ENCODE measurements at regions not wholly inside any gene's neighbourhood (a gene's known extent, or its start where the extent isn't known, plus 50 kb on each side); places are given as distances from the start of the nearest gene placed in this dataset.
"Not testable (repeated sequence)": the region's sequence is repeated elsewhere in the genome, so short reads cannot be mapped to it uniquely, and the experiment has no call there.

DNA sequence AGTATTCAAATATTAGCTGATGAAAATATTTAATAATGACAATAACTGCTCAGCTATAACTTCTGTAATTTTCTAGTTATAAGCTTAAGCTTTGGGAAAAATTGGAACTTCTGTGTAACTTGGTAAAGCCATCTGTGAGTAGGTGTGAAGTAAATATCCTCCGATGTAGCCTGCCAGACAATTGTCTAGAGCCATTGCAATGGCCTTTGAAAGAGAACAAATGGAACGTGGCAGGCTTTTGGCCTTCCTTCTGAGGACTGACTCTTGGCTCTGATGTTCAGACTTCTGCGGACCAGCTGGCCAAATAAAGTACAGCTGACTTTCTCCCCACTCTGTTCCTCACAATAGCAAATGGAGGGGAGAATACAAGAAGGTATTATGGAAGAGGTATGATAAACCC, 203.4 kb upstream of the NMUR2 start:
- DNase-seq (ENCODE audit: low spot score): no peak

DNA sequence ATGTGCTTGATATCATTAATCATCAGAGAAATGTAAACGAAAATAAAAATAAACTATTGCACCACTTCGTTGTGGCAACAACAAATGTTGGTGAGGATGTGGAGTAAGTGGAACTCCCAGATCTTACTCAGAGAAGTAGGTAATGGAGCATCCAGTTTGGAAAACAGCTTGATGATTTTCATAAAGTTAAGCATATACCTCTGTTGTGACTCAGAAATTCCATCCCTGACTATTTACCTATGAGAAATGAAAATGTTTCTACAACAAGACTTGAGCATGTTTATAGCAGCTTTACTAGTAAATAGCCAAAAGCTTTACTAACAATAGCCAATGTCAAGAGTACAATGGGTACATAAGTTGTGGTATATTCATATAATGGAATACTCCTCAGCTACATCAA, 214.7 kb upstream of the NMUR2 start:
- no peak for DNase-seq (ENCODE audit: low spot score)

DNA sequence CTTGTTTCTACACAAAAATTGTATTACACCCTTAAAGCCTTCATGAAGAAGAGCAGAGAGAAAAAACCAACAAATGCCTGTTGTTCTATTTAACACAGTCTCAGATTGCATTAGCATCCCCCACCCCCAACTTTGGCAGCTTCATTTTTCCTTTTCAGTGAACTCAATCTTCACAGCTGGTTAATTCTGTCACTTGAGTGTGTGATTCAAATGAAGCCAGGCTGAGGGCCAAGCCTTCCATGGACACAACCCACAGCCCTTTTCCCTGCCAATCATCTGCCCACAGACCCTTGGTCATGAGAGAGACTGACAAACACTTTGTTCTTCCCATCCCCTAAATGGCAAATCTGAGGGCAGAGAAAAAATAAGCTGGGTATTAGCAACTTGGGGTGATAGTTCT, 217.5 kb upstream of the NMUR2 start:
- no peak for DNase-seq (ENCODE audit: low spot score)

DNA sequence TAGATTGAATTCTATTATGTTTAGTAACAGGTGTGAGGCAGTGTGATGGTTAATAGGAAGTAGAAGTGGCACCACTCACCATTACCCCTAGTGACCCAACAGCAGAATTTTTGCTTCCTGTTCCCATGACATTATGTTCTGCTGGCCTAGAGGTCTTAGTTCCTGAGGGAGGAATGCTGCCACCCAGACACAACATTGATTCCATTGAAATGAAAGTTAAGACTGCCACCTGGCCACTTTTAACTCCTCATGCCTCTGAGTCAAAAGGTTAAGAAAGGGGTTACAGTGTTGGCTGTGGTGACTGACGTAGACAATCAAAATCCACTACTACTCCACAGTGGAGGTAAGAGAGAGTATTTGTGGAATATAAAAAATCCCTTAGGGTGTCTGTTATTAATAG, 218.9 kb upstream of the NMUR2 start:
- DNase-seq (ENCODE audit: low spot score): no peak

DNA sequence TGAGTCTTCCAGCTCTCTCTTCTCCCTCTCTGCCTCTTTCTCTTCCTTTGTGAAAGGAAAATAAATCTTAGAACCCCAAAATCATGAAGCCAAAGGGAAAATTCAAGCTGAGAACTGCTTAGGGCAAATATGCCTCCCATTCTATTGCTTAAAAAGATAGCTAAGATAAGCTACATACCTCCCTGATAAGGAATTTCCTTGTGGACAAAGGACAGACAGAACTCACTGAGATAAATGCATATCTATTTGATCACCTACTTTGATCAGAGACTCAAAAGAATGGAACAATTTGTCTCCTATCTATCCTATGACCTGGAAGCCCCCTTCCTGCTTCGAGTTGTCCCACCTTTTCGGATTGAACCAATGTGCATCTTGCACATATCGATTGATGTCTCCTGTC, 220.6 kb upstream of the NMUR2 start:
- no peak for DNase-seq (ENCODE audit: low spot score)

DNA sequence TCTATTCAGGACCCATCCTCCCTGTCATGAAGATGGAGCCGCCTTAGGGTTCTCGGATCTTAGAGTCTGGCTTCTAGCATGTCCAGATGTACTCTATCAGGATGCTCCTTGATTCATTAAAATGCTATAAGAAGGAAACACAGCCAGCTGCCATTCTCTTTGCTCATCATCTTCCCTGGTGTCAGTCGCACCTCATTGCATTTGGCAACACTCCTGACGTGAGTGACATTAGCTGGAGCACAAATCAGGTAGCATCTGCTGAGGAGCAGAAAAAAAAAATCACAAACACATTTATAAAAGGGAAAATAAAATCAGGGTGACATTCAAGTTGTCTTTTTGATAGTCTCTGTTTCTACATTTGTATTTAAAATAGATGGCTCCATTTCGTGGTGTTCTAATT, 226.1 kb upstream of the NMUR2 start:
- DNase-seq (ENCODE audit: low spot score): no peak

DNA sequence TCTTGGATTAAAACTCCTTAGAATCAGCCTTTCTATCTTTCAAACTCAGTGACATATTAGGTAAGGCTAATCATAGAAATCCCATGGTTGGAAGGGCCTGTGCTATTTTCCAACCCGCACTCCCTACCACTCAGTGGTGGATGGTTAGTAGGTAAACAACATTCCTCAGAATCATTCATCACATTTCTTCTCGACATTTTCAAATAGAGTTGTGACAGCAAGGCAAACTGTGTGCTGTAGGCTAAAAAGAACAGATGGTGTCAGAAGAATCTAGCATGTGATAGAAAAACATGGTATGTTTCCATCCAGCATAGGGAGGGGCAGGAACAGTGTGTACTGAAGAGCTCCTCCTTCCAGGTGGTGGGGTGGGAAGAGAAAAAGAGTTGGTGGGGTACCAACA, 227.3 kb upstream of the NMUR2 start:
- DNase-seq (ENCODE audit: low spot score): no peak

DNA sequence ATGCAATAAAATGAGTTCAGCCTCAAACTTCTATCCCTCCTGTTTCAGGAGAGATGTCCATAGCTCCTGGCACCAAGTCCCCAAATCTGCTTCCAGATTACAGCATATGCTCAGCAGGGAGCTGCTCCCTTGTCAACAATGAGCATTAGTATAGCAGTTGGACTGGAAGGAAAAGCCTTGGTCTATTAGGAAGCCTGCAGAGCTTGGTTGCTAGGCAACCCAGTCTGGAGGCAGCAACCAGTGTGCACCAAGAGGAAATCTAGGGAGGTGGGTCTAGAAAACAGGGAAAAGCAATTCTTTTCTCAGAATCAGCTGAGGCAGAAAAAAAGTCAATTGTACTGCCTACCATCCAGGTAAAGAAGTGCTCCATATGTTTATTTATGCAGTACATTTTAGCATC, 229.5 kb upstream of the NMUR2 start:
- no peak for DNase-seq (ENCODE audit: low spot score)

DNA sequence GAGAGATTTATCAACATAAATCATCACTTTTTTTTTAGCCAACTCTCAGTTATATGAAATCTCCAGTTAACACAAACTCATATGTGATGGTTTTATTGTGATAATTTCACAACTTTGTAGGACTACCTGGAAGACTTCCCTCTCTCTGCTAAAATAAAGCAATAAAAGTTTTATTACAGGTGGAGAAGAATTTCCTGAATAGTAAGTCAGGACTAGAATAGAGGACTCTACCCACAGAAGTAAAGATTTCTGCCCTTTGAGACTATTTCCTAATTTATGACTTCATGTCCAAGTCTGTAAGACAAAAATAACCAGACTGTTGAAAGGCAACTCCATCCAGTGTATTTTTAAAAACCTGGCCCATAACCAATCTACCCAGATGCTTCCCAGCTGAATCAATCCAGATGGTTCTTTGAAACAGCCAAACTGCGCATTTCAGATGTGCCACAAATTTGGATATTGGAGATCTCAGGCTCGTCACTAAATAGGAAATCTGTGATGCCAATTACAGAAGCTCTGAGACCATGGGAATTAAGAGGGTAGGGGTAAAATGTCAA, 234.0 kb upstream of the NMUR2 start:
- DNase-seq (ENCODE audit: low spot score): no peak

DNA sequence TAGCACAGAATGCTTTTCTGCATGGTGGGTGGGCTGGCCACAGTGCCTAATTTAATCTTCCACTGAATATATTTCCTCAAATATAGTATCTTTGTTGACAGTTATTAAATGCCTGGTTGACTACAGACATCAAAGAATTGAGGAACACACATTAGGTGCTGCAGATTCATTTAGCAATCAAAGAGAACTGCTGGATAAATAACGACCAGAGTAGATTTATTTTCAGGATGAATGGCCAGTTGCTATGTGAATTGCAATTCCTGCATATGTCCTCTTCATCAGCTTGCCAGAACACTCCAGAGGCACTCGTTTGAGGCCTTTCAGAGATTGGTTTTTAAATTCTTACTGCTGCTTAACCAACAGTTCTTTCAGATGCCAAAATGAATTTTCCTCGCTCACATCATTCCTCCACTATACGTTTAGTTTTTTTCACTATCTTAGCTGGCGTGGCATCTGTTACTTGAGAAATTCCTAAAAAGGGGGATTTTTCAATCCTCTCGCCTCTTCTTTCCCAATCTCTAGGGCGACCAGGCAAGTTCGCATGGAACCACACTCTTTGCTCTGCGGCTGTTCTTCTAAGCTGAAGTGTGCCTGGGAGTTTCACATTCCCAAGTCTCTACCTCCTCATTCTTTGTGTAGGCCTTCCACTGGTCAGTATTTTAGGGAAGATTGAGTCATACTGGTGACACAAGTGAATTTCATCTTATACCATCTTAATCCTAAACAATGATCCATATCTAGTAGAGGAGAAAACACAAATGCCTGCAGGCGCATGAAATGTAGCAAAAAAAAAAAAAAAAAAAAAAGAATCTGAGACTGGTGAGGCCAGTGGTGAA, 237.1 kb upstream of the NMUR2 start:
- DNase-seq (ENCODE audit: low spot score): no peak

DNA sequence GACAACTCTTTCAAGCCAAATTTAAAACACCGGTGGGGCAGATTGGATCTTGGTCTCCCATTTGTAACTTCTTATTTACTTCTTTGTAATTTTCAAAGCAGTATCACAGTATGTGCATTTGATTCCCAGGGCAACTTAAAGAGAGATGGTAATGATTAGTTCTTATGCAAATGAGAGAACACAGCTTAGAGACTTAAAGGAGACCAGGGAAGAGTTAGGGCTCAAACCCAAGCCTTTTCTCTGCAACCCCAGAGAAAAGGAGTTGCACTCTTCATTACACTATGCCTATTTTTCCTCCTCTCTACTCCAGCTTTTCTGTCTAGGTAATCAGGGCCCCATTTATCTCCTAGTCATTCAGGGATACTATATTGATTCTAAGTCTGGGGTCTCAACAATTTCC, 237.8 kb upstream of the NMUR2 start:
- no peak for DNase-seq (ENCODE audit: low spot score)

DNA sequence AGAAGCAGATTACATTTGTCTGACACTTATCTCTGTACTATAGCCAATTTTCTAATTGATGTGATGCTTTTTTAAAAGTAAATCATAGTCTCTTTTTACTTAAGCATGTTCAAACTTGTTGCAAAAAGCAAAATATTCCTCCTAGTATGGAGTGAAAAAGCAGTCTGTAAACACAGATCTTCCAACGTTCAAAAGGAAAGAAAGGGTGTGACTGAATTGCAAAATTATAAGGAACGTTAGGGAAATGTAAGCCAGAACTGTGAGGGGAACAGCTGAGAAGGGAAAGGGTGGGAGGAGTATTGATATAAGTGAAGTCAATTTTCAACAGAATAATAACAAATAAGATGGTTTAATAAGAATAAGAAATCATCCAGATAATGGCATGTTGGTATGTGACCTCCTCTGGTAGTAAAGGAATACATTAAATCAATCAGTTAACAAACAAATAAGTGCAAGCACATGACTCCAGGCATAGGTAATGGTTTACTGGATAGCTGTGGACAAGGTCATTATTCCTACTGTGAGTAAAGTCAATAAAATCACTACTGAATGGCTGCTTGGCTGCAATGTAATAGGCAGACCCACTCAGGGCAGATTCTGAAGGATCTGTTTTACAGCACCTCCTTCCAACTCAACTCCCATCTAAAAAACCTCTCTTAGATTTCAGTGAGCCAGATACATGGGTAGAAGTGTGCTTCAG, 239.1 kb upstream of the NMUR2 start:
- DNase-seq (ENCODE audit: low spot score): no peak

DNA sequence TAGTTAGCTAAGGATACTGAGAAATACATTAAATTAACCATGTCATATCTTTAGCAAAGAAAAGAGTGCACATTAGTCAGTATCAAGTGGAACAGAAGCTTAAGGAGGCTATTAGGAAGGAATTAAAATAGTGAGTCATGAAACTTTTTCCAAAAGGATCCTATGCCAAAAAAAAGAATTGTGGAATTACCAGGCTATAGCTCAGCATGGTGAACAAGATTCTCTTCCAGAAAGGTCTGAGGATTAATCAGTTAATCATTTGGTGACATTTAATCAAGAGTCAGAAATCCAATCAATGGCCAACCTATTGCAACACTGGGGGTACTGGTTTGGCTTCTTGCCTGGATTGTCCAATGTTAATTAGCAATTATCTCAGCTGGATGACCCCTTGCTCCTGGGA, 244.5 kb upstream of the NMUR2 start:
- no peak for DNase-seq (ENCODE audit: low spot score)

DNA sequence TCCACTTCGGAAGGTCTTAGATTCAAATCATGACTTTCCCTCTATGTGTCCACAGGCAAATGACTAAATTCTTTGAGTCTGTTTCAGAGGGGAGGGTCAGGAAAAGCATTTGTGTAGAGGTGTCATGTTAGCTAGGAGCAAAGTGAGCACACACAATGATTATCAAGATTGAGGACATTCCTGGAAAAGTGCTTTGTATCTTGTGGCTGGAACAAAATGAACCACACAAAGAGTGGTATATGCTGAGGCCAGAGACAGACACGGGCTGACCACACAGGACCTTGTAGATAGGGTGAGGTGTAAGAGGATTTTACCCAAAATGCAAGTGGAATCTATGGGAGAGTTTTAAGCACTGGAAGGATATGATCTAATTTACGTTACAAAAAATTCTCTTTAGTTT, 245.3 kb upstream of the NMUR2 start:
- DNase-seq (ENCODE audit: low spot score): no peak

DNA sequence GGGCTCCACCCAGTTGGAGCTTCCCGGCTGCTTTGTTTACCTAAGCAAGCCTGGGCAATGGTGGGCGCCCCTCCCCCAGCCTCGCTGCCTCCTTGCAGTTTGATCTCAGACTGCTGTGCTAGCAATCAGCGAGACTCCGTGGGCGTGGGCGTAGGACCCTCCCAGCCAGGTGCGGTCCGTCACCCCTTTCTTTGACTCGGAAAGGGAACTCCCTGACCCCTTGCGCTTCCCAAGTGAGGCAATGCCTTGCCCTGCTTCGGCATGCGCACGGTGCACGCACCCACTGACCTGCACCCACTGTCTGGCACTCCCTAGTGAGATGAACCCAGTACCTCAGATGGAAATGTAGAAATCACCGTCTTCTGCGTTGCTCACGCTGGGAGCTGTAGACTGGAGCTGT, 254.4 kb upstream of the NMUR2 start:
- DNase-seq (ENCODE audit: low spot score): not testable (repeated sequence)

DNA sequence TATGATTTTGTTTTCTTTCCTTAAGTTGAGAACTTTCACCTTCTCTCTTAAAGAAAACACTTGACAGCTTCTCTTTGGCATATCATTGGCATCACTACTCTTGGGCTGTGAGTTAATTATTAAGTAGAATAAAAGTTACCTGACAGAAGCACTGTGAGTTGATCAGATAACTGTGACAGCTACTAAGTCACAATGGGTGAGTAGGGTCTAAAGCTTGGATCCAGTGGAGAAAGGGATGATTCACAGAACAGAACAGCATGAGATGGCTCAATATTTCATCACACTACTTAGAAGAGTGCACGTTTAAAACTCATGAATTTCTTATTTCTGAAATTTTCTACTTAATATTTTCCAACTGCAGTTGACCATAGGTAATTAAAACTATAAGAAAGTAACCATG, 268.5 kb upstream of the NMUR2 start:
- DNase-seq (ENCODE audit: low spot score): no peak

DNA sequence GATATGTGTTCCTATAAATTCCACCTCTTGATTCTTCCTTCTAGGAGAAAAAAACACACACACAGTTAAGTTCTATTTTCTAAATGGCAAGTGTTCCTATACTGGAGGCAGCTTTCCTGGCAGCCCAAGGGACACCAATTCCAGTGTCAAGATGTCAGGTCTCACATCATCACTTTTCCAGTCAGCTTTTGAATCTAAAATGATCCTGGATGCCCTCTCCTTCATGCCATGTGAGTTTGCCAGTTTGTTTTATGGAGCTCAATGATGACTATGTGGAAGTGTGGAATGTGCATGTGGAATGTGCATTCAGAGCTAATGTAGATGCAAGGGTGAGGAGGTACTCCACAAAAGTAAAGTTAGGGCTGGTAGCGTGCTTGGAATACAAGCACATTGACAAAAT, 269.3 kb upstream of the NMUR2 start:
- DNase-seq (ENCODE audit: low spot score): no peak

DNA sequence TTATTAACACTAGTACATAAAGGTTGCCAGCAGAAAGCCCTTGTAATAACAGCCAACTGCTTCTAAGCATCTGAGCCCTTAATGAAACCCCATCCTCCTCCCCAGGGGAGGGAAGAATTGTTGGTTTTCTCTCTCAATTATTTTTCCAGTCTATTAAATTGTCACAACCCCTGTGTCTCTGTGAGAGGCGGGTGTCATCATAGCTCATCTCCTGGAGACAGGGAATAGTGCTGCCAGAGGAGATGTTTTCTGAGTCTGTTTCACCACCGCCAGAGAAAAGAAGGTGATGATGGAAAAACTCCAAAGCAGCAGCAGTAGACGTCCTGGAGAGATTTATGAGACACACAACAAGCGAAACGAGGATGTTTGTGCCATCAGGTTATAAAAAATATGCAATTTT, 271.1 kb upstream of the NMUR2 start:
- DNase-seq (ENCODE audit: low spot score): no peak

DNA sequence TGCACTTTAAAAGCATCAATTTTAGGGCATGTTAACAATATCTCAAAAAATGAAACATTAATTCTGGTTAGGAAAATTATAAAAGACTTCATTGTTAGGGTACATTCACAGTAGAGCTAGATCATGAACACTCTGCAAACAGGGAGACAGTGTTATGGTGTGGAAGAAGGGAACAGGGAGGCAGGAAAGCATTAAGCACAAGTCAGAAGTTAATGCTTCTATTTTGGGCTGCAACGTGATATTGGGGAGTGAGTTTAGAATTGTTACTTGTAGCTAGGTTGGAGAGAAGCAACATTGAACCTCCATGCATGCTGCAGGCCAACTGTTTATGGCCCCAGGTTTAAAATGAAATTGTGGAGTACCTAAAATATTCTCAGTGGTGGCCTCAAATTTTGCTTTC, 278.1 kb upstream of the NMUR2 start:
- DNase-seq (ENCODE audit: low spot score): no peak

DNA sequence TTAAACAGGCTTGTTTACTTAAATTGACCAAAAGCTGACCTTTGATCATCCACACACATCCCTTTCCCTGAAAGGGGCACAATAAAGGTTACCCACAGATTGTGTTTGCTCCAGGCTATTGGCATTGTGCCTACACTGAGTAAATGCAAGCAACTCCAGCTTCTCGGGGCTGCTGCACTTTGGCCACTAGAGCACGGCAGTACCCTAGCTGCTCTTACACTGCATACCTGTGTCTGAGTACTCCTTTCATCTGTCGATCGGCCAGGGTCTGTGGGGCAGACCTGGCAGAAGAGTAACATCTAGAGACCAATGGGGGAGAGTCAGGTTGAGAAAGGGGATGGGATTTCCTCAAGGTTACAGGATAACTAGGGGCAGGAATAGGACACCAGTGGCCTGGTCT, 281.9 kb upstream of the NMUR2 start:
- DNase-seq (ENCODE audit: low spot score): no peak

DNA sequence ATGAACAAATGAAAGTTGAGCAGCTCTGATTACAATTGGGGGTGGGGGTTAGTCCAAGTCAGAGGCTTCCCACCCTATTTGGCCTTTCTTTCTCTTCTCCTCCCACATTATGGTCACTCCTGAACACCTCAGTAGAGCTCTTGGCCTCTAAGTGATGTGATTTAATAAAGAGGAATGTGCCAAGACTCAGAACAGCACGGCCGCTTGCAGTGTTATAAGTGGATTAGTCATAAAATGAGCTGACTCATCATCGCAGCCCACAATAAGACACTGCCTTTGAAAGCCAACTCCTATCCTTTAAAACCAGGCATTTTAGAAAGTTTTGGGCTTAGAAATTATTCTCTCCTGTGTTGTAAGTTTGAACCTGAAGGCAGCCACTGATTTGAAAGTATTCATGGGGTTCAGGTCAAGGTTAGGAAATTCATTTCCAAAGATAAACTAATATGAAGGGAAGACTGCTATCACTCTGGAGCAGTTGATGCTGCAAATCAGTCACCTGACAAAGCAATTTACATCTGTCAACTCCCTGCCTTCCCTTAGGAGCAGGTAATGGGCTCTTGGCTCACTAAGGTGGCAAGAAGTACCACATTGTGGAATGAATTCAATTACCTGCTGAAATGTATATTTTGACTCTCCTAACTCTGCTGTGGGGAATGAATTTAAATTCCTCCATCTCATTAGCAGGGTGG, 283.6 kb upstream of the NMUR2 start:
- DNase-seq (ENCODE audit: low spot score): no peak

DNA sequence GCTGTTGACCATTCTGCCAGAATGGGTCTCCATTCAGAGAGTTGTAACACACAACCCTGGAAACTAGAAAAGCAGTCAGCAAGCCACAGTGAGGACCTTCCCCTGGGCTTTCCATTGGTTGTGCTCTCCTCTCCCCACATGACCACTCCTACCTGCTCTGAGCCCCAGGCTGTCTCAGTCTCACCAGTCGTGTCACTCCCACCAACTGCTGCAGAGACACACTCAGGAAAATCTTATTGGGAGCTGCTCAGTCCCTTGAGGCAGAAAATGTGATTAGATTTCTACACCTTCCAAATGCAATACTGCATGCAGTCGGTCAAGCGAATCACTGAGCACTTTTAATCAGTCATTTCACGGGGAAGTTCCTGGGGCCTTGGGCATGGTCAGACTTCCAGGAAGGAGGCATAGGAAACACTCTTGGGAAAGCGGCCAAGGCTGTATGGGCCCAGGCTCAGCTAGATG, 284.2 kb upstream of the NMUR2 start:
- no peak for DNase-seq (ENCODE audit: low spot score)

DNA sequence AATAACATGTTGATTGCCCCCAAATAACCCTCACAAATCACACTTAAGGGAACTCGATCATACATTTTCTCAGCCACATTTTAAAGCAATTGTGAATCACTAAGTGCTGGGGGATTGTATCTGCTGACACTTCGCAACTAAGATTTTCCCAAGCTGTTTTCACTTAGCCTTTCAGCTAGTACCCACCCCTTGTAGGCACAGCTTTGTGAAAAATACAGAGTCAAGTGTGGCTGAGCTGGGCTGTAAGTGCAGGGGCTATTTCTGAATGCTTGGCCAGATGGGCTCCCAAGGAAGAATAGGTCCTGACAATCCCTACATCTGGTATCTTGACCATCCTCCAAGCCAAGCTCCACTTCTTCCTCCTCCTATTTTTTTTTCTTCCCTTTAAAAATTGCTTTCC, 289.2 kb upstream of the NMUR2 start:
- DNase-seq (ENCODE audit: low spot score): no peak
